ENCODE measurements at regions not wholly inside any gene's neighbourhood (a gene's known extent, or its start where the extent isn't known, plus 50 kb on each side); places are given as distances from the start of the nearest gene placed in this dataset.

DNA sequence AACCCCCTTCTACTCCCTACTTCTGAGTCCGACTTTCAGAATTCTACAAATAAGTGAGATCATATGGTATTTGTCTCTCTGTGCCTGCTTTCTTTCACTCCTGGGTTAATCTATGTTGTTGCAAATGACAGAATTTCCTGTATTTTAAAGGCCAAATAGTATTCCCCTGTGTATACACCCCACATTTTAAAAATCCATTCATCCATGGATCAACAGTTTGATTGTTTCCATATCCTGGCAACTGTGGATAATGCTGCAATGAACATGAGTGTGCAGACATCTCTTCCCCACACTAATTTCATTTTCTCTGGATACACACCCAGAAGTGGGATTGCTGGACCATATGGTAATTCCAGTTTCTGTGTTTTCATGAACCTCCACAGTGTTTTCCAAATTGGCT lies 225.8 kb upstream of the TCERG1L start:
- Histone ChIP-seq H3K79me2 (replicated peaks; ENCODE audit: insufficient read depth, low read length) (no peaks in the 10 kb centered on the region), H3K4me2 (ENCODE audit: low read length) (no peak overlapping the region), H3K9me2 (ENCODE audit: insufficient read depth, low read length) (no peaks in the 10 kb centered on the region), H3K4me3 (ENCODE audit: low read length) (no peak overlapping the region), H3K9me3 (ENCODE audit: low read length) (no peaks in the 10 kb centered on the region), H3K27me3 (ENCODE audit: insufficient read depth, low read depth, low read length) (no peaks in the 10 kb centered on the region), H4K20me1 (ENCODE audit: insufficient read depth) (no peaks in the 10 kb centered on the region), H3F3A (ENCODE audit: insufficient read depth, low read length, poor library complexity, severe bottlenecking) (no peaks in the 10 kb centered on the region), H3K9ac (ENCODE audit: low read length) (no peak overlapping the region), H2AFZ (ENCODE audit: low read depth, low read length) (no peak overlapping the region), H3K27ac (ENCODE audit: low read length) (no peak overlapping the region), H3K36me3 (ENCODE audit: insufficient read depth, low read length) (no peaks in the 10 kb centered on the region)
- TF ChIP-seq, protein P1, sequence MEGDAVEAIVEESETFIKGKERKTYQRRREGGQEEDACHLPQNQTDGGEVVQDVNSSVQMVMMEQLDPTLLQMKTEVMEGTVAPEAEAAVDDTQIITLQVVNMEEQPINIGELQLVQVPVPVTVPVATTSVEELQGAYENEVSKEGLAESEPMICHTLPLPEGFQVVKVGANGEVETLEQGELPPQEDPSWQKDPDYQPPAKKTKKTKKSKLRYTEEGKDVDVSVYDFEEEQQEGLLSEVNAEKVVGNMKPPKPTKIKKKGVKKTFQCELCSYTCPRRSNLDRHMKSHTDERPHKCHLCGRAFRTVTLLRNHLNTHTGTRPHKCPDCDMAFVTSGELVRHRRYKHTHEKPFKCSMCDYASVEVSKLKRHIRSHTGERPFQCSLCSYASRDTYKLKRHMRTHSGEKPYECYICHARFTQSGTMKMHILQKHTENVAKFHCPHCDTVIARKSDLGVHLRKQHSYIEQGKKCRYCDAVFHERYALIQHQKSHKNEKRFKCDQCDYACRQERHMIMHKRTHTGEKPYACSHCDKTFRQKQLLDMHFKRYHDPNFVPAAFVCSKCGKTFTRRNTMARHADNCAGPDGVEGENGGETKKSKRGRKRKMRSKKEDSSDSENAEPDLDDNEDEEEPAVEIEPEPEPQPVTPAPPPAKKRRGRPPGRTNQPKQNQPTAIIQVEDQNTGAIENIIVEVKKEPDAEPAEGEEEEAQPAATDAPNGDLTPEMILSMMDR (IDR thresholded peaks at IDR 0.05; ENCODE audit: poor library complexity, severe bottlenecking) = no peak
- TF ChIP-seq EP300 (conservative IDR thresholded peaks at IDR 0.05; ENCODE audit: poor library complexity, severe bottlenecking) (no peak), TAF1 (IDR thresholded peaks at IDR 0.05; ENCODE audit: low read depth) (no peak), POLR2AphosphoS5 (IDR thresholded peaks at IDR 0.05) (no peak), RAD21 (conservative IDR thresholded peaks at IDR 0.05) (no peak), MXI1 (conservative IDR thresholded peaks at IDR 0.05; ENCODE audit: poor library complexity, severe bottlenecking) (no peak), EZH2 (IDR thresholded peaks at IDR 0.05; ENCODE audit: borderline replicate concordance, insufficient read depth, low read length, poor library complexity, severe bottlenecking) (no peak), SMC3 (conservative IDR thresholded peaks at IDR 0.05; ENCODE audit: poor library complexity) (no peak)
- TF ChIP-seq, protein P2, sequence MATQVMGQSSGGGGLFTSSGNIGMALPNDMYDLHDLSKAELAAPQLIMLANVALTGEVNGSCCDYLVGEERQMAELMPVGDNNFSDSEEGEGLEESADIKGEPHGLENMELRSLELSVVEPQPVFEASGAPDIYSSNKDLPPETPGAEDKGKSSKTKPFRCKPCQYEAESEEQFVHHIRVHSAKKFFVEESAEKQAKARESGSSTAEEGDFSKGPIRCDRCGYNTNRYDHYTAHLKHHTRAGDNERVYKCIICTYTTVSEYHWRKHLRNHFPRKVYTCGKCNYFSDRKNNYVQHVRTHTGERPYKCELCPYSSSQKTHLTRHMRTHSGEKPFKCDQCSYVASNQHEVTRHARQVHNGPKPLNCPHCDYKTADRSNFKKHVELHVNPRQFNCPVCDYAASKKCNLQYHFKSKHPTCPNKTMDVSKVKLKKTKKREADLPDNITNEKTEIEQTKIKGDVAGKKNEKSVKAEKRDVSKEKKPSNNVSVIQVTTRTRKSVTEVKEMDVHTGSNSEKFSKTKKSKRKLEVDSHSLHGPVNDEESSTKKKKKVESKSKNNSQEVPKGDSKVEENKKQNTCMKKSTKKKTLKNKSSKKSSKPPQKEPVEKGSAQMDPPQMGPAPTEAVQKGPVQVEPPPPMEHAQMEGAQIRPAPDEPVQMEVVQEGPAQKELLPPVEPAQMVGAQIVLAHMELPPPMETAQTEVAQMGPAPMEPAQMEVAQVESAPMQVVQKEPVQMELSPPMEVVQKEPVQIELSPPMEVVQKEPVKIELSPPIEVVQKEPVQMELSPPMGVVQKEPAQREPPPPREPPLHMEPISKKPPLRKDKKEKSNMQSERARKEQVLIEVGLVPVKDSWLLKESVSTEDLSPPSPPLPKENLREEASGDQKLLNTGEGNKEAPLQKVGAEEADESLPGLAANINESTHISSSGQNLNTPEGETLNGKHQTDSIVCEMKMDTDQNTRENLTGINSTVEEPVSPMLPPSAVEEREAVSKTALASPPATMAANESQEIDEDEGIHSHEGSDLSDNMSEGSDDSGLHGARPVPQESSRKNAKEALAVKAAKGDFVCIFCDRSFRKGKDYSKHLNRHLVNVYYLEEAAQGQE (IDR thresholded peaks at IDR 0.05; ENCODE audit: borderline replicate concordance) = no peak

DNA sequence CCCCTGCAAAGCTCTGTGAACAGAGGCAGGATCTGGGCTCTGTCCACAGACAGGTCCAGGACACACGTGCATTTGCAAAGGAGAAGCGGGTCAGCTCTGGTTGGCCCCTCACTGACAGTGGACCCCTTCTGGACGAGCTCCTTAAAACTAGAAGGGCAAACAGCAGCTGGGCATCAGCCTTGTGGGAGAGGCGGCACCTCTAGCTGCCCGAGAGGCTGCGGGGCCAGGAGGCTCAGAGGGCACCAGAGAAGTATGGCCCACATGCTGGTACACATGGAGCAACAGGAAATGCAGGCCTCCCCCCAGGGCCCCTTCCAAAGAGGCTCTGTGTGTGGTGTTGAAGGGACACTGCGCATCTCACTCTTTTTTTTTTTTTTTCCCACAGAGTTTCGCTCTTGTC lies 233.0 kb upstream of the TCERG1L start:
- TF ChIP-seq RAD21 (conservative IDR thresholded peaks at IDR 0.05) = no peak
- no peak for TF ChIP-seq POLR2AphosphoS5 (IDR thresholded peaks at IDR 0.05)
- no peak for TF ChIP-seq EP300 (conservative IDR thresholded peaks at IDR 0.05; ENCODE audit: poor library complexity, severe bottlenecking)
- TF ChIP-seq, protein P1 (IDR thresholded peaks at IDR 0.05; ENCODE audit: poor library complexity, severe bottlenecking) = no peak
- no peak for TF ChIP-seq EZH2 (IDR thresholded peaks at IDR 0.05; ENCODE audit: borderline replicate concordance, insufficient read depth, low read length, poor library complexity, severe bottlenecking)
- no peak for TF ChIP-seq MXI1 (conservative IDR thresholded peaks at IDR 0.05; ENCODE audit: poor library complexity, severe bottlenecking)
- TF ChIP-seq SMC3 (conservative IDR thresholded peaks at IDR 0.05; ENCODE audit: poor library complexity) = no peak
- TF ChIP-seq, protein P2 (IDR thresholded peaks at IDR 0.05; ENCODE audit: borderline replicate concordance) = no peak
- TF ChIP-seq TAF1 (IDR thresholded peaks at IDR 0.05; ENCODE audit: low read depth) = no peak
- Histone ChIP-seq H3K79me2 (replicated peaks; ENCODE audit: insufficient read depth, low read length) (no peaks in the 10 kb centered on the region), H3K4me2 (ENCODE audit: low read length) (no peak overlapping the region), H3K27me3 (ENCODE audit: insufficient read depth, low read depth, low read length) (no peaks in the 10 kb centered on the region), H3F3A (ENCODE audit: insufficient read depth, low read length, poor library complexity, severe bottlenecking) (no peaks in the 10 kb centered on the region), H3K9me3 (ENCODE audit: low read length) (no peaks in the 10 kb centered on the region), H4K20me1 (ENCODE audit: insufficient read depth) (no peaks in the 10 kb centered on the region), H3K9me2 (ENCODE audit: insufficient read depth, low read length) (no peaks in the 10 kb centered on the region), H2AFZ (ENCODE audit: low read depth, low read length) (no peak overlapping the region), H3K27ac (ENCODE audit: low read length) (no peak overlapping the region), H3K4me3 (ENCODE audit: low read length) (no peak overlapping the region), H3K36me3 (ENCODE audit: insufficient read depth, low read length) (no peaks in the 10 kb centered on the region), H3K9ac (ENCODE audit: low read length) (no peak overlapping the region)
